AG09319 (cell line): ENCODE measurements at regions not wholly inside any gene's neighbourhood (a gene's known extent, or its start where the extent isn't known, plus 50 kb on each side); places are given as distances from the start of the nearest gene placed in this dataset.
"Not testable (repeated sequence)": the region's sequence is repeated elsewhere in the genome, so short reads cannot be mapped to it uniquely, and the experiment has no call there.

ENCODE experiments used
- DNase-seq: peaks from one replicate; pipeline ENCODE4 v3.0.0-alpha.2; 2010; ENCODE audit warnings: low read depth; ENCODE audit errors: extremely low read depth
- CTCF ChIP-seq: IDR thresholded peaks from 2 replicates; pipeline ENCODE4 v1.5.1; 2011; ENCODE audit warnings: low read depth, mild to moderate bottlenecking, inconsistent platforms, low read length, moderate library complexity

DNA sequence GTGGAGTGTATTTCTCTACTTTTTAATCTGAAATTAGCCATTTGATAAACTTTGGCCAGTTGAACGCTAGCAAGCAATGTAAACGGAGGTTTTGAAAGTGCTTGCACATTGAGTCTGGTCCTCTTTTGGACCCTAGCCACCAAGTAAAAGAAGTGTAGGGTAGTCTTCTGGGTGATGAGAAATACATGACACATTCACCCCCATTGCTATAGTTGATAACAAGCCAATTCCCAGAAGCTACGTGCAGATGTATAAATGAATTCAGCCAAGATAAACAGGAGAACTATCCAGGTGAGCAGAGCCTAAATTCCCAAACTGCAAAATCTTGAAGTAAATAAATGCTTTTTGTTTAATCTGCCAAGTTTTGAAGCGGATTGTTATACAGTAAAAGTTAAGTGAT is 965.4 kb upstream of the GRIA3 start:
- TF ChIP-seq CTCF, result no peak
- DNase-seq, result no peak

DNA sequence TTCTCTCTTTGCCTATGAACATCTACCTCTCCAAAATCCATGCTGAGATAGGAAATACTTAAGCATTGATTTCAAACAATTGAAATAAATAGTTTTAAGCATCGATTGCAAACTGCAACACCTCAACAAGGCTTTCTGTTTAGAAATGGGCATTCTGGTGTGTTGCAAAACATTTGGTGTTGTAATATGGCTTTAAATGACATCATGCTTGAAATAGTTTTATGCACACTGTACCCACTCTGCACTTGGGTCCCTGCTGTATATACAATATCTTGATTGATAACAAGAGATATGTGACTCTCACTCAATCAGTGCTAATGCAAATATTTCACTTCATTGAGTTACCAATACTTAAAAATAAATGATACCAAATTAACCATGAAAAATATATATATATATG is 964.9 kb upstream of the GRIA3 start:
- DNase-seq, result no peak
- no peak for TF ChIP-seq CTCF

GRCh38 chrX:122219735-122220134 is 964.3 kb upstream of the GRIA3 start:
- no peak for DNase-seq
- TF ChIP-seq CTCF, result no peak

GRCh38 chrX:122220644-122221373 is 963.3 kb upstream of the GRIA3 start:
- DNase-seq, result no peak
- no peak for TF ChIP-seq CTCF

DNA sequence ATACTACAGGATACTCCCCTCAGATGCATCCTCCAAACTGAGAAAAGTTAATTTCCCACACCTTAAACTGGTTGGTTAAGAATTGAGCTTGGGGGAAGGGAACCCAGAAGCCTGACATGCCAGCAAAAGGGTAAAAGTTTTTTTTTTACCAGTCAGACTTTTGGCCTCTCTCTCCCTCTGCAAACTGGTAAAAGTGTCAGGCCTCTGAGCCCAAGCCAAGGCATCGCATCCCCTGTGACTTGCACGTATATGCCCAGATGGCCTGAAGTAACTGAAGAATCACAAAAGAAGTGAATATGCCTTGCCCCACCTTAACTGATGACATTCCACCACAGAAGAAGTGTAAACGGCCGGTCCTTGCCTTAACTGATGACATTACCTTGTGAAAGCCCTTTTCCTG is 962.3 kb upstream of the GRIA3 start:
- not testable (repeated sequence) for DNase-seq

- DNase-seq, result not testable (repeated sequence)
Observed at GRCh38 chrX:122224137-122224536, 959.9 kb upstream of the GRIA3 start.

DNA sequence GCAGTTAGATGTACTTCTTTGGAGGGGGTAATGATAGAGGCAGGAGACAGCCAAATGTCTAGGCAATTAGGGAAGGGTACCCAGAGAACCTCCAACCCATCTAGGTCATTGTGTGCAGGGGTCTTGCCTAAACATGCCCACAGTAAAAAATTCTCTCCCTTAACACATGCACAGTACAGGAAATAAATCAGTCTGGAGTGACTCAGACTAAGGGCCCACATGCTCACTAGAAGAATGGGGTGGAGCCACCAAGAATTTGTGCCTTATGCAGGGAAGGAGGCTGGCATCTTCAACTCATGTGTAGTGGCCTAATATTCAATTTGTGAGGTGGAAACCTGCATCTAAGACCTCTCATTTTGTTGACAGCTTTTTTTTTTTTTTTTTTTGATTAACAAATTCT is 945.3 kb upstream of the GRIA3 start:
- no peak for DNase-seq
- no peak for TF ChIP-seq CTCF

DNA sequence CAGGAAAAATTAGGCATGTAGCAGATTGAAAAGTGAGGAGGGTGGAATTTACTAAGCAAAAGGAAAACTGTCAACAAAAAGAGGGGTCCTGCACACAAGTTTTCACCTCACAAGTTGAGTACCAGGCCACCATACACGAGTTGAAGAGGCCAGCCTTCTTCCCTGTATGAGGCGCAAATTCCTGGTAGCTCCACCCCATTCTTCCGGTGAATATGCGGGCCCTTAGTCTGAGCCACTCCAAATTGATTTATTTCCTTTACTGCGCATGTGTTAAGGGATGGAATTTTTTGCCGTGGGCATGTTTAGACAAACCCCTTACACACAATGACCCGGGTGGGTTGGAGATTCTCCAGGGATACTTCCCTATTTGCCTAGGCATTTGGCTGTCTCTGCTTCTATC is 942.1 kb upstream of the GRIA3 start:
- DNase-seq, result no peak
- no peak for TF ChIP-seq CTCF
